Effector memory CD8-positive, alpha-beta T cell (primary cell): ENCODE measurements at regions not wholly inside any gene's neighbourhood (a gene's known extent, or its start where the extent isn't known, plus 50 kb on each side); places are given as distances from the start of the nearest gene placed in this dataset.

ENCODE experiments used
- ATAC-seq: fragments of 150-1000 bp; cut with Tn5 transposase; replicated peaks from 2 replicates; pipeline ENCODE4 v1.10.0; 2021; ENCODE audit warnings: mild to moderate bottlenecking, moderate library complexity
- DNase-seq, 3 experiments: peaks; one replicate each; pipeline ENCODE4 v3.0.0; 2021
- H3K27ac Mint-ChIP-seq, 2 donors: one replicate each; pipeline ENCODE4 v1.8.0; 2022; ENCODE audit warnings: mild to moderate bottlenecking in 2 of 2, mixed read lengths in 2 of 2, moderate library complexity in 2 of 2
- H3K27me3 Mint-ChIP-seq, 2 donors: one replicate each; pipeline ENCODE4 v1.8.0; 2022; ENCODE audit warnings: mixed read lengths in 2 of 2
- H3K36me3 Mint-ChIP-seq: one replicate; pipeline ENCODE4 v1.8.0; 2022; ENCODE audit warnings: mild to moderate bottlenecking, moderate library complexity, mixed read lengths; ENCODE audit not compliant: insufficient read depth
- H3K4me1 Mint-ChIP-seq, 2 donors: one replicate each; pipeline ENCODE4 v1.8.0; 2022; ENCODE audit warnings: low read depth in 2 of 2, mixed read lengths in 2 of 2
- H3K4me3 Mint-ChIP-seq, 2 donors: one replicate each; pipeline ENCODE4 v1.8.0; 2022; ENCODE audit warnings: mild to moderate bottlenecking in 2 of 2, mixed read lengths in 2 of 2, moderate library complexity in 2 of 2
- H3K9me3 Mint-ChIP-seq, 2 donors: one replicate each; pipeline ENCODE4 v1.8.0; 2022; ENCODE audit warnings: mixed read lengths in 2 of 2

- ATAC-seq: no peak
- Mint-ChIP-seq H3K4me1 (peaks cover 0 to 4% of the 10 kb centered on the region in 2 donors), H3K27me3 (no peaks in the 10 kb centered on the region), H3K9me3 (no peaks in the 10 kb centered on the region), H3K4me3 (no peak overlapping the region), H3K36me3 (no peaks in the 10 kb centered on the region), H3K27ac (no peak overlapping the region)
- no peak for DNase-seq
Observed at GRCh38 chr20:19823971-19824370, 65.9 kb downstream of the RIN2 start.

- Mint-ChIP-seq H3K4me1 (peaks cover 0 to 4% of the 10 kb centered on the region in 2 donors), H3K27me3 (no peaks in the 10 kb centered on the region), H3K9me3 (no peaks in the 10 kb centered on the region), H3K36me3 (no peaks in the 10 kb centered on the region), H3K27ac (no peak overlapping the region), H3K4me3 (no peak overlapping the region)
- ATAC-seq (no peak), DNase-seq (no peak)
Observed at GRCh38 chr20:19824861-19825260, 66.8 kb downstream of the RIN2 start.

- peaks cover 0 to 5% of the 10 kb centered on the region in 2 donors for H3K27me3 Mint-ChIP-seq
- H3K27ac Mint-ChIP-seq: no peak overlapping the region
- no peaks in the 10 kb centered on the region for H3K9me3 Mint-ChIP-seq
- H3K4me1 Mint-ChIP-seq: peaks cover 0 to 4% of the 10 kb centered on the region in 2 donors
- ATAC-seq (no peak), DNase-seq (no peak)
- no peaks in the 10 kb centered on the region for H3K36me3 Mint-ChIP-seq
- H3K4me3 Mint-ChIP-seq: no peak overlapping the region
Observed at GRCh38 chr20:19826179-19826914, 68.3 kb downstream of the RIN2 start.

GRCh38 chr20:19827818-19828217 lies 69.8 kb downstream of the RIN2 start:
- H3K4me1 Mint-ChIP-seq: peaks cover under 1 to 4% of the 10 kb centered on the region in 2 donors
- no peak overlapping the region for H3K4me3 Mint-ChIP-seq
- peaks cover 6 to 9% of the 10 kb centered on the region in 2 donors for H3K27me3 Mint-ChIP-seq
- no peak for ATAC-seq
- no peaks in the 10 kb centered on the region for H3K9me3 Mint-ChIP-seq
- H3K27ac Mint-ChIP-seq: no peak overlapping the region
- DNase-seq: no peak
- H3K36me3 Mint-ChIP-seq: no peaks in the 10 kb centered on the region

GRCh38 chr20:19828232-19828631 lies 70.2 kb downstream of the RIN2 start:
- no peaks in the 10 kb centered on the region for H3K9me3 Mint-ChIP-seq
- DNase-seq (no peak), ATAC-seq (peak; percentile 67)

GRCh38 chr20:19830211-19830785 lies 72.2 kb downstream of the RIN2 start:
- DNase-seq: no peak
- no peak overlapping the region for H3K27ac Mint-ChIP-seq
- peaks cover 4 to 6% of the 10 kb centered on the region in 2 donors for H3K4me1 Mint-ChIP-seq
- no peaks in the 10 kb centered on the region for H3K9me3 Mint-ChIP-seq
- no peak overlapping the region for H3K4me3 Mint-ChIP-seq
- peaks cover 18 to 24% of the 10 kb centered on the region in 2 donors for H3K27me3 Mint-ChIP-seq
- no peak for ATAC-seq
- no peaks in the 10 kb centered on the region for H3K36me3 Mint-ChIP-seq

More at GRCh38 chr20:19828232-19828631, 70.2 kb downstream of the RIN2 start:
- no peak overlapping the region for H3K4me3 Mint-ChIP-seq
- H3K4me1 Mint-ChIP-seq: peaks cover 4 to 6% of the 10 kb centered on the region in 2 donors
- no peaks in the 10 kb centered on the region for H3K36me3 Mint-ChIP-seq
- H3K27ac Mint-ChIP-seq: no peak overlapping the region
- H3K27me3 Mint-ChIP-seq: peaks cover 6 to 13% of the 10 kb centered on the region in 2 donors

GRCh38 chr20:19832875-19833274 lies 74.8 kb downstream of the RIN2 start:
- Mint-ChIP-seq H3K27me3 (peaks cover 18 to 24% of the 10 kb centered on the region in 2 donors), H3K4me1 (peaks cover 4 to 6% of the 10 kb centered on the region in 2 donors), H3K36me3 (no peaks in the 10 kb centered on the region), H3K4me3 (no peak overlapping the region), H3K9me3 (no peaks in the 10 kb centered on the region), H3K27ac (no peak overlapping the region)
- no peak for ATAC-seq
- no peak for DNase-seq

GRCh38 chr20:19833395-19833794 lies 75.3 kb downstream of the RIN2 start:
- peaks cover 3 to 4% of the 10 kb centered on the region in 2 donors for H3K4me1 Mint-ChIP-seq
- DNase-seq (no peak), ATAC-seq (no peak)
- H3K9me3 Mint-ChIP-seq: no peaks in the 10 kb centered on the region
- H3K36me3 Mint-ChIP-seq: no peaks in the 10 kb centered on the region
- no peak overlapping the region for H3K4me3 Mint-ChIP-seq
- no peak overlapping the region for H3K27ac Mint-ChIP-seq
- peaks cover 18 to 24% of the 10 kb centered on the region in 2 donors for H3K27me3 Mint-ChIP-seq

- ATAC-seq (no peak), DNase-seq (no peak)
- Mint-ChIP-seq H3K4me3 (no peak overlapping the region), H3K9me3 (no peaks in the 10 kb centered on the region), H3K27ac (no peak overlapping the region), H3K4me1 (peaks cover 2 to 4% of the 10 kb centered on the region in 2 donors), H3K27me3 (peaks cover 18 to 24% of the 10 kb centered on the region in 2 donors), H3K36me3 (no peaks in the 10 kb centered on the region)
Observed at GRCh38 chr20:19834287-19834686, 76.2 kb downstream of the RIN2 start.

GRCh38 chr20:19834783-19835182 lies 76.7 kb downstream of the RIN2 start:
- peaks cover 18 to 24% of the 10 kb centered on the region in 2 donors for H3K27me3 Mint-ChIP-seq
- no peaks in the 10 kb centered on the region for H3K36me3 Mint-ChIP-seq
- H3K9me3 Mint-ChIP-seq: no peaks in the 10 kb centered on the region
- H3K27ac Mint-ChIP-seq: no peak overlapping the region
- DNase-seq: no peak
- no peak for ATAC-seq
- H3K4me3 Mint-ChIP-seq: no peak overlapping the region
- peaks cover 2 to 4% of the 10 kb centered on the region in 2 donors for H3K4me1 Mint-ChIP-seq

- H3K27ac Mint-ChIP-seq: no peak overlapping the region
- H3K4me3 Mint-ChIP-seq: no peak overlapping the region
- ATAC-seq (no peak), DNase-seq (no peak)
- H3K27me3 Mint-ChIP-seq: peaks cover 18 to 24% of the 10 kb centered on the region in 2 donors
- H3K36me3 Mint-ChIP-seq: no peaks in the 10 kb centered on the region
- no peaks in the 10 kb centered on the region for H3K9me3 Mint-ChIP-seq
- H3K4me1 Mint-ChIP-seq: peaks cover 2 to 4% of the 10 kb centered on the region in 2 donors
Observed at GRCh38 chr20:19835533-19836222, 77.6 kb downstream of the RIN2 start.

GRCh38 chr20:19838468-19838867 lies 80.4 kb downstream of the RIN2 start:
- no peaks in the 10 kb centered on the region for H3K36me3 Mint-ChIP-seq
- ATAC-seq (no peak), DNase-seq (no peak)
- no peaks in the 10 kb centered on the region for H3K9me3 Mint-ChIP-seq
- H3K4me3 Mint-ChIP-seq: no peak overlapping the region
- peaks cover 8 to 10% of the 10 kb centered on the region in 2 donors for H3K27me3 Mint-ChIP-seq
- no peak overlapping the region for H3K27ac Mint-ChIP-seq
- no peaks in the 10 kb centered on the region for H3K4me1 Mint-ChIP-seq

GRCh38 chr20:19839053-19839452 lies 81.0 kb downstream of the RIN2 start:
- peaks cover 3 to 5% of the 10 kb centered on the region in 2 donors for H3K27me3 Mint-ChIP-seq
- H3K36me3 Mint-ChIP-seq: no peaks in the 10 kb centered on the region
- ATAC-seq (no peak), DNase-seq (no peak)
- no peak overlapping the region for H3K4me3 Mint-ChIP-seq
- no peaks in the 10 kb centered on the region for H3K9me3 Mint-ChIP-seq
- H3K27ac Mint-ChIP-seq: no peak overlapping the region
- H3K4me1 Mint-ChIP-seq: no peaks in the 10 kb centered on the region
